GM12878 (cell line): ENCODE measurements at regions not wholly inside any gene's neighbourhood (a gene's known extent, or its start where the extent isn't known, plus 50 kb on each side); places are given as distances from the start of the nearest gene placed in this dataset.

Source experiments
- ATAC-seq: fragments of 200-7000 bp; cut with Tn5 transposase; 3 replicates; pipeline ENCODE4 v1.9.1; 2020; ENCODE audit warnings: mild to moderate bottlenecking, moderate library complexity
- BruUV-seq: library from RNA; stranded (reverse); fragments of 400-500 nt; replicated peaks from 2 replicates; lab custom pipeline; 2021; lab: Mats Ljungman, UMichigan
- CTCF ChIA-PET: fragments of 300-600 bp; sonication (Branson Sonifier 250); formaldehyde crosslinking; extraction: SDS; loops from one replicate; lab custom pipeline; 2021; ENCODE audit warnings: inconsistent platforms; lab: Yijun Ruan, JAX
- POLR2A ChIA-PET: fragments of 350-600 bp; formaldehyde crosslinking; extraction: SDS; loops from one replicate; lab custom pipeline; 2021; ENCODE audit warnings: inconsistent platforms; lab: Charles Lee
- RAD21 ChIA-PET: fragments of 300-600 bp; sonication (Branson Sonifier 250); formaldehyde crosslinking; loops from one replicate; lab custom pipeline; 2023; ENCODE audit warnings: antibody characterized with exemption; ENCODE audit not compliant: unreplicated experiment; lab: Charles Lee
- SMC1A ChIA-PET: fragments of 300-600 bp; sonication (Branson Sonifier 250); formaldehyde crosslinking; loops from one replicate; lab custom pipeline; 2023; ENCODE audit not compliant: unreplicated experiment, uncharacterized antibody; lab: Charles Lee
- DNase-seq: peaks from one replicate; pipeline ENCODE4 v3.0.0-alpha.2; 2011; ENCODE audit warnings: low read depth, low spot score
- FAIRE-seq: peaks from 3 replicates; lab custom pipeline; 2011; peaks lifted over from hg19 to GRCh38; lab: Jason Lieb, UNC
- H2AFZ ChIP-seq: 2 replicates; pipeline ENCODE4 v1.6.0; 2011; ENCODE audit warnings: low read depth, low read length, control low read depth; ENCODE audit not compliant: control insufficient read depth
- H3K27ac ChIP-seq: 2 replicates; pipeline ENCODE4 v1.5.1; 2011; ENCODE audit warnings: control low read depth; ENCODE audit not compliant: control insufficient read depth, insufficient read depth
- H3K27me3 ChIP-seq, 2 experiments: replicated peaks in 1 of 2; 2 replicates each; pipeline versions ENCODE4 v1.6.0 to v1.6.1; 2011; ENCODE audit warnings: low read length in 1 of 2; ENCODE audit not compliant: control insufficient read depth in 2 of 2, insufficient read depth in 2 of 2
- H3K36me3 ChIP-seq, 2 experiments: 2 replicates each; pipeline ENCODE4 v1.5.1; 2011; ENCODE audit warnings: low read length in 1 of 2; ENCODE audit not compliant: control insufficient read depth in 2 of 2, insufficient read depth in 2 of 2
- H3K4me1 ChIP-seq: 2 replicates; pipeline ENCODE4 v1.6.1; 2011; ENCODE audit warnings: mild to moderate bottlenecking, low read length, moderate library complexity, mixed read lengths; ENCODE audit not compliant: control insufficient read depth, insufficient read depth
- H3K4me2 ChIP-seq: 2 replicates; pipeline ENCODE4 v1.6.0; 2011; ENCODE audit warnings: control low read depth; ENCODE audit not compliant: control insufficient read depth, insufficient read depth
- H3K4me3 ChIP-seq: fragments of 200-600 bp; sonication (generic); 2 replicates; pipeline ENCODE4 v1.5.1; 2016
- H3K79me2 ChIP-seq: 2 replicates; pipeline ENCODE4 v1.6.0; 2011; ENCODE audit warnings: low read length; ENCODE audit not compliant: control insufficient read depth, insufficient read depth
- H3K9ac ChIP-seq: 2 replicates; pipeline ENCODE4 v1.8.0; 2011; ENCODE audit warnings: low read length, control low read depth, mixed read lengths; ENCODE audit not compliant: control insufficient read depth, insufficient read depth
- H3K9me3 ChIP-seq: replicated peaks from 3 replicates; pipeline ENCODE4 v1.5.1; 2011; ENCODE audit warnings: mild to moderate bottlenecking, low read length; ENCODE audit not compliant: control insufficient read depth, insufficient read depth
- H4K20me1 ChIP-seq: 2 replicates; pipeline ENCODE4 v1.6.0; 2011; ENCODE audit not compliant: control insufficient read depth, insufficient read depth
- BCL3 ChIP-seq: IDR thresholded peaks from 2 replicates; pipeline ENCODE4 v1.6.1; 2011; ENCODE audit warnings: borderline replicate concordance, low read depth, mild to moderate bottlenecking, moderate library complexity, low read length; ENCODE audit not compliant: insufficient read depth, poor library complexity, severe bottlenecking
- BRCA1 ChIP-seq: IDR thresholded peaks from 2 replicates; pipeline ENCODE4 v1.6.1; 2011; ENCODE audit warnings: low read depth, low read length, improper control_type of control experiment
- CBX3 ChIP-seq: fragments of 200-600 bp; sonication (generic); IDR thresholded peaks from 2 replicates; pipeline ENCODE4 v1.6.1; 2016; ENCODE audit warnings: low read depth, borderline replicate concordance
- CBX5 ChIP-seq: sonication (generic); IDR thresholded peaks from 2 replicates; pipeline ENCODE4 v1.6.1; 2016; ENCODE audit warnings: low read depth, moderate library complexity, mild to moderate bottlenecking, inconsistent platforms
- CTCF ChIP-seq, 3 experiments: IDR thresholded peaks in 2 of 3; conservative IDR thresholded peaks in 1 of 3; 2 replicates each; pipeline ENCODE4 v1.5.1; 2011; ENCODE audit warnings: low read depth in 3 of 3, low read length in 3 of 3, mild to moderate bottlenecking in 3 of 3, control low read depth in 2 of 3, moderate library complexity in 2 of 3, inconsistent platforms in 1 of 3, mixed read lengths in 1 of 3; ENCODE audit not compliant: control insufficient read depth in 2 of 3, insufficient read depth in 1 of 3; ENCODE audit errors: extremely low read depth in 1 of 3
- FOS ChIP-seq: IDR thresholded peaks from 3 replicates; pipeline ENCODE4 v1.6.1; 2011; ENCODE audit warnings: borderline replicate concordance; ENCODE audit not compliant: insufficient read length; ENCODE audit errors: extremely low read depth
- HDAC2 ChIP-seq: fragments of 200-600 bp; sonication (generic); IDR thresholded peaks from 2 replicates; pipeline ENCODE4 v1.6.1; 2017
- JUNB ChIP-seq: IDR thresholded peaks from 2 replicates; pipeline ENCODE4 v1.6.1; 2016; ENCODE audit warnings: antibody characterized with exemption, mild to moderate bottlenecking
- LARP7 ChIP-seq: fragments of 450-650 bp; IDR thresholded peaks from 2 replicates; pipeline ENCODE4 v1.6.1; 2017; ENCODE audit warnings: mild to moderate bottlenecking
- MEF2B ChIP-seq: fragments of 450-650 bp; IDR thresholded peaks from 2 replicates; pipeline ENCODE4 v1.6.1; 2018; ENCODE audit warnings: mild to moderate bottlenecking, moderate library complexity; ENCODE audit not compliant: partially characterized antibody, poor library complexity, severe bottlenecking
- NFYA ChIP-seq: IDR thresholded peaks from 2 replicates; pipeline ENCODE4 v1.6.1; 2011; ENCODE audit warnings: low read depth, mild to moderate bottlenecking, low read length, improper control_type of control experiment, borderline replicate concordance
- PKNOX1 ChIP-seq: fragments of 450-650 bp; IDR thresholded peaks from 2 replicates; pipeline ENCODE4 v1.6.1; 2016; ENCODE audit warnings: mild to moderate bottlenecking
- SPI1 ChIP-seq: IDR thresholded peaks from 2 replicates; pipeline ENCODE4 v1.6.1; 2011; ENCODE audit warnings: low read depth, mild to moderate bottlenecking, low read length, moderate library complexity, borderline replicate concordance; ENCODE audit not compliant: insufficient read depth
- WRNIP1 ChIP-seq: IDR thresholded peaks from 2 replicates; pipeline ENCODE4 v1.6.1; 2011; ENCODE audit warnings: low read depth, low read length, improper control_type of control experiment, borderline replicate concordance
- YY1 ChIP-seq: IDR thresholded peaks from 2 replicates; pipeline ENCODE4 v1.6.1; 2011; ENCODE audit warnings: low read depth, mild to moderate bottlenecking, low read length
- ZBED1 ChIP-seq: IDR thresholded peaks from 2 replicates; pipeline ENCODE4 v1.6.1; 2016; ENCODE audit warnings: borderline replicate concordance
- ZBTB4 ChIP-seq: fragments of 450-650 bp; formaldehyde crosslinking; IDR thresholded peaks from 2 replicates; pipeline ENCODE4 v1.4.0; 2022; ENCODE audit warnings: mild to moderate bottlenecking, moderate library complexity
- WGBS: methylation state at CpG from one replicate; pipeline ENCODE4 v1.1.6; 2016; ENCODE audit warnings: low lambda C conversion rate; ENCODE audit not compliant: insufficient replicate concordance, insufficient coverage; ENCODE audit errors: missing lambda C conversion rate; 5-methylcytosine and 5-hydroxymethylcytosine counted together
- in situ Hi-C: fragments of 300-500 bp; cut with MboI; formaldehyde crosslinking; loops from 9 replicates; pipeline ENCODE4 v1.14.3; 2018; ENCODE audit warnings: mixed read lengths
- intact Hi-C: fragments of 100-400 bp; cut with micrococcal nuclease; formaldehyde crosslinking; loops from one replicate; pipeline ENCODE4 v1.14.2; 2022; ENCODE audit not compliant: unreplicated experiment

- no peaks in the 10 kb centered on the region for H4K20me1 ChIP-seq
- TF ChIP-seq MEF2B (no peak), ZBED1 (no peak), SPI1 (no peak), CTCF (IDR thresholded peaks at IDR 0.05 in 2 of 3, conservative IDR thresholded peaks at IDR 0.05 in 1 of 3; ENCODE audit: control insufficient read depth in 2 of 3, extremely low read depth in 1 of 3, insufficient read depth in 1 of 3, low read depth in 3 of 3, low read length in 3 of 3) (no peak), JUNB (no peak), PKNOX1 (no peak), CBX5 (no peak), HDAC2 (no peak), BCL3 (no peak), YY1 (no peak), WRNIP1 (no peak), NFYA (no peak), ZBTB4 (CRISPR knock-in tag) (no peak), LARP7 (no peak), FOS (no peak), CBX3 (no peak), BRCA1 (no peak)
- no TSS peak for BruUV-seq
- H3K27me3 ChIP-seq = no peaks in the 10 kb centered on the region
- no peak overlapping the region for H3K4me2 ChIP-seq
- H3K9me3 ChIP-seq = no peaks in the 10 kb centered on the region
- no peaks in the 10 kb centered on the region for H3K4me1 ChIP-seq
- H3K4me3 ChIP-seq = no peak overlapping the region
- no peak overlapping the region for H3K9ac ChIP-seq
- H3K79me2 ChIP-seq = no peaks in the 10 kb centered on the region
- ChIA-PET SMC1A (interaction anchor here (0.5 to 3.3 kb wide), 4 partner anchors 10 to 61 kb away, joined by 3 to 15 read pairs (median 3); no protein-coding TSS in a partner anchor), CTCF (no interaction called here), POLR2A (no interaction called here), RAD21 (no interaction called here)
- 3% methylated on average over 3 of the region's 3 CpGs for WGBS
- H2AFZ ChIP-seq = no peak overlapping the region
- in situ Hi-C loops (no loop called here), intact Hi-C loops (no loop called here)
- no peak for ATAC-seq
- no peaks in the 10 kb centered on the region for H3K36me3 ChIP-seq
- H3K27ac ChIP-seq = no peak overlapping the region
- FAIRE-seq = no peak
- DNase-seq = no peak
Observed at GRCh38 chr10:33860552-33860951, 526.1 kb upstream of the NRP1 start.
